ENCODE measurements at regions not wholly inside any gene's neighbourhood (a gene's known extent, or its start where the extent isn't known, plus 50 kb on each side); places are given as distances from the start of the nearest gene placed in this dataset.

DNA sequence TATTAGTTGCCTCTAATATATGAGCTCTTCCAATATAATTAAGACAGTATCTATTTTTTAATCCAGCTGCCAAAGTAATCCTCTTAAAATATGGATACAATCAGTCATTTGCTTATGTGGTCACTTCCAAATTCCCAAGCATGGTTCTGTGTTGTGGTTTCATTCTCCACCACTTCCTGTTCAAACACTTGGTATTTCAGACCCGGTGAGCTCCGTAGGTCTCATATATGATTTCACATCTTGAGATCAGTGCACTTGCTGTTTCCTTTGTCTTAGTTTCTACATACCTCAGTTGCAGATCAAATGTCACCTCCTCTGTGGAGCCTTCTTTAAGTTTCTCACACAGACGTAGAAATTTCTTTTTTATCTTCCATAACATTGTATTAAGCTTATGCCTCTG lies 254.2 kb downstream of the KCNS3 start:
- no peak for DNase-seq (ENCODE audit: low spot score)

GRCh38 chr2:18131761-18132160 lies 253.3 kb downstream of the KCNS3 start:
- DNase-seq (ENCODE audit: low spot score) = no peak

- no peak for DNase-seq (ENCODE audit: low spot score)
Measured at GRCh38 chr2:18129348-18129747, 250.9 kb downstream of the KCNS3 start.

DNA sequence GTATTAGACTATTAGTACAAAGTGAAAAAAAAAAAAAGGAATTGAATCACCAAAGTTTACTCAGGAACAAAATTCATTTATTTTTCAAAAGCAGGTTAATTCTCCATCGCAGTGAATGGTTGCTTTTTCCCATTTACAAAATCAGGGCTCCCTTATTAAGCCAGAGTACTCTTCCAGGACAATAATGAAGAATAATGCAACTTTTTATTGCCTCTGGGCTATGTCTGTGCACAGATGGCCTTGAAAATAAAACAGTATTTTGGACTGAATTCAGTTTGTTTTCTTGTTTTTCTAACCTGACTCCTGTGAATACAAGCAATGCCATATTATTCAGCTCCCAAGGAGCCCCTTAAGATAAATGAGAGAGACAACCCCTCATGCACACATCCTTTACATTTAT lies 246.8 kb downstream of the KCNS3 start:
- no peak for DNase-seq (ENCODE audit: low spot score)

- DNase-seq (ENCODE audit: low spot score) = no peak
Measured at GRCh38 chr2:18124116-18124835, 245.8 kb downstream of the KCNS3 start.

GRCh38 chr2:18123577-18123976 lies 245.1 kb downstream of the KCNS3 start:
- no peak for DNase-seq (ENCODE audit: low spot score)

- no peak for DNase-seq (ENCODE audit: low spot score)
Measured at GRCh38 chr2:18123211-18123570, 244.7 kb downstream of the KCNS3 start.

DNA sequence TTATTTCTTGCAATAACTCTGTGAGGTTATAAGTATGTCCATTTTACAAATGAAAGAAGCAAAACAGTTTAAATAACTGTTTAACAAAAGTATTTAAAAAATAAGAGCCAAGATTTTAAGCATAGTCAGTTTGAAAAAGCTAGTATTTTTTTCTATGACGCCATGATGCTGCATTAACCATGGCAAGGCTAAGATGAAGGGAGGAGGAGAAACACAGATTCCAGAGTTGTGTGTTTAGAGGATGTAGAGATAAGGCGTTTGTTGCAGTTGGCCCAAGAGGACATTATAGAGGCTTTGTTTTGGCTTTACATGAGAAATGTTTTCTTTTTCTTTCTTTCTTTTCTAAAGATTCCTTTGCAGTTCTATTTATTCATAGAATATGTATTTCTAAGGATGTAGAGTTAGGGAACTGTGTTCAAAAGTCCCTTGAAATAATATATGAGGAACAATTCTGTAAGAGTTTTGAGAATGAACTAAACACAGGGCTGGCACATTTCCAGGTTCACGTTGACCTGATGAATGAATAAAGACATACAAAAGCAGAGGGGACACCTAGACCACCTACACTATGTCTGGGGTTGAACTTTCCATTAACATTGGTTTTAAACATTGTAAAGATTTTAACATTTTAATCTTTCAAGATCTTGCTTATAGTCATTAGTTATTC lies 244.2 kb downstream of the KCNS3 start:
- no peak for DNase-seq (ENCODE audit: low spot score)

DNA sequence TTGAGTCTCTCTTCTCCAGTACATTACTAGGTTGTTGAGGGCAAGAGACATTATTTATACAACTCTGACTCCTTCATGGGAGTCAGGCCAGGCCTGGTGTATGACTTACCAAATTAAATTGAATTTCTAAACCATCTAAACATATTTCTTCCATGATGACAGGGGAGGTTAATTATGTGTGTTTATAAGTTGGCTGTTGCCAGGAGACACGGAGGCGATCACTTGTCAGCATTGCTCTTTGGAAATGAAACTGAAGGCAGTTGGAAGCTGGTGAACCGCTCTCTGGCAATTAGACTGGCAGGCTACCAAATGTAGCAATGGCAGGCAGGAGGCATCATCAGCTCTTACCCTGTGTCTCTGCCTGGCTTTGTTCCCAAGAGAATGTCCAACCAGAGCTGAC lies 241.4 kb downstream of the KCNS3 start:
- no peak for DNase-seq (ENCODE audit: low spot score)

DNA sequence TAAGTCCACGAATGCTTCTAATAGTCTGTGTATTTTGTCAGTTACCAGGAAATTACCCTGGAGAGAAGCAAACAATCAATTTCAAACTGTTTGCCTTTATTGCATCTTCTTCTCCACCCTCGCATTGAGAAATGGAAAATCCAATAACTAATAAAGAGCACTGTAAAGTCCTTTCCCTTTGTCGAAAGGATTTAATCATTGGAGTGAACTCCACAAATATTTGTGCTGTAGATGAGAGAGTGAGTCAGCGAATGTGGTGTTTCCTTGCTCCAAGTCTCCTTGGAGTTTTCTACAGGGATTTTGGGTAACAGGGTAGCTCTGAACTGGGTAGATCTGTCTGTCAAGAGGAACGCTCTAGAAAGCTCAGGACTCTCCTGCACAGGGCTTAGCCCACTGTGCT lies 240.2 kb downstream of the KCNS3 start:
- no peak for DNase-seq (ENCODE audit: low spot score)

DNA sequence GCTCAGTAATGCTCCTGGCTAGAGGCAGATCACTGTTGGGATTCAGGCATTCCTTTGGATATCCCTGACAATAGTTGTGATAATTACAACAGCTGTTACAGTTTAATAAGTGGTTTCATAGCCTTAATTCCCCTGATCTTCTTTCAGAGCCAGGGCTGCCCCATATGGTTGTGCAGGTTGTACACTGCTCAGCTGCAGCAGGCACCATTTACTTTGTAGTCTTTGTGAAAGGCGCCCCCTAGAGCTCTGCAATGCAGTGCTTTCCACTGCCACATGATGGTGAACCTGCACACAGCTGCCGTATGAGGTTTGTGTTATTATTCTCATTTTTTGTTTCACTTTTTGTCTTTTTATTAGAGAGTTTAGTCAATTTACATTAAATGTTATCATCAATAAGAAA lies 239.1 kb downstream of the KCNS3 start:
- DNase-seq (ENCODE audit: low spot score) = no peak

GRCh38 chr2:18110222-18110621 lies 231.8 kb downstream of the KCNS3 start:
- DNase-seq (ENCODE audit: low spot score) = no peak

DNA sequence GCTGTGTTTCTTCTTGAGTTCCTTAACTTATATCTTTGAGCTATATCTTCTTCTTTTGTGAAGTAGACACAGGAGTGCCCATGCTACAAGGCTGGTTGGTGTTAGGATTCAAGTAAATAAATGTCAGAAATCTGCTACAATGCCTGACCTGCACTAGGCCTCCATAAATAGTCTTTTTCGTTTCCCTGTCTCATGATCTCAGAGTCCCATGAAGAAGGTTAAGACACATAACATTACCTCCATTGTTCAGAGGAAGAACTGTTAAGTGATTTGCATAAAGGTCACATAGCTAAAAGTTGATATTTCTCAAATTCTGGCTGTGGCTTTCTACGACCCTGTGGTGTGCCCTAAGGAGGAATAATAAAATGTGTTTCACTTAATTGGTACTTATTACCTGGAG lies 228.4 kb downstream of the KCNS3 start:
- DNase-seq (ENCODE audit: low spot score) = no peak

DNA sequence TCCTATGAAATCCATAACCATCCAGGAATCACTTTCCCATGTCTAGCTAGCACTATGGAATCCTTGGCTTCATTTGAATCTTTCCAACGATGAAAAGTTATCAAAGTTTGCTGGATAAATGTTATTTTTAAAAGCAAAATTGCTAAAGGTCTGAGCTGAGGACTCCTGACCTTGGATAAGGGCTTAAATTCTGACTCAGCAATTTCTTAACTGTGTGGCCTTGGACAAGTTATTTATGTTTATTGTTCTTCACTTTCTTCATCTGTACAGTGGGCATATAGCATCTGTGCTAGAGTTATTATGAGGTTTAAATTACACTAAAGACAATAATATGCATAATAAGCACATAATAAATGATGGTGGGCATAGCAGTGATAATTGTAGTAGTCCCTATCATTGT lies 227.5 kb downstream of the KCNS3 start:
- no peak for DNase-seq (ENCODE audit: low spot score)

- DNase-seq (ENCODE audit: low spot score) = no peak
Measured at GRCh38 chr2:18104595-18105224, 226.2 kb downstream of the KCNS3 start.

DNA sequence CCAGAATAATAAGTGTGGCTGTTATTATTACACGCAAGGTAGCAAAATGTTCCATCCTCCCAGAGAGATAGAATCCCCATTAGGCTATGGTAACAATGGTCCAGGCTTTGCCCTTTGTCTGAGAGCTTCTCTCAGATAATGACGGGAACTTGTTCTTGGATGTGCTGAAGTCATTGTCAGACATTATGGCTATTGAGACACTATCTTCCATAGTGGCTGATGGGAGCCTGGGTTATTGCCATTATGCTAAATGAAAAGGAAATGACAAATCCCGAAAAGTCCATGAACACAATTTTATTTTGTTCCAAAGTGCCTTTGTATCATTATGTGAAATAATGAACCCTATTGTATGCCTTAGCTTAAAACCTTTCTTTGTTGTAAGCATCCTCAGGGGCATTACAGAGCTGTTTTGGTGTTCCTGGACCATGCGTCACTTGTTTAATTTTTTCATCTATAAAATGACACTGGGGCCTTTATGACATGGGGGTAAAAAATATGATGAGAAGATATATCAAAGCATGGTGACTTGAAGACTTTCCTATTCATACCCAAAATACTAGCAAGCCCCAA lies 218.5 kb downstream of the KCNS3 start:
- peak; percentile 42 for DNase-seq (ENCODE audit: low spot score)

- DNase-seq (ENCODE audit: low spot score) = no peak
Measured at GRCh38 chr2:18094277-18094676, 215.8 kb downstream of the KCNS3 start.

- DNase-seq (ENCODE audit: low spot score) = no peak
Measured at GRCh38 chr2:18093196-18093595, 214.7 kb downstream of the KCNS3 start.

- DNase-seq (ENCODE audit: low spot score) = no peak
Measured at GRCh38 chr2:18092760-18093159, 214.3 kb downstream of the KCNS3 start.

GRCh38 chr2:18085593-18085992 lies 207.1 kb downstream of the KCNS3 start:
- DNase-seq (ENCODE audit: low spot score) = no peak

- no peak for DNase-seq (ENCODE audit: low spot score)
Measured at GRCh38 chr2:18084376-18084775, 205.9 kb downstream of the KCNS3 start.

- DNase-seq (ENCODE audit: low spot score) = no peak
Measured at GRCh38 chr2:18083806-18084205, 205.3 kb downstream of the KCNS3 start.

- no peak for DNase-seq (ENCODE audit: low spot score)
Measured at GRCh38 chr2:18078216-18078615, 199.7 kb downstream of the KCNS3 start.
